ENCODE measurements at regions not wholly inside any gene's neighbourhood (a gene's known extent, or its start where the extent isn't known, plus 50 kb on each side); places are given as distances from the start of the nearest gene placed in this dataset.
A peak's percentile ranks its signal among the peaks of the same experiment; 100 is the strongest.

- DNase-seq (ENCODE audit: low spot score) = no peak
Measured at GRCh38 chr20:12815231-12815768, 193.5 kb upstream of the SPTLC3 start.

GRCh38 chr20:12815778-12816408 lies 192.9 kb upstream of the SPTLC3 start:
- Histone ChIP-seq H3K79me2 (no peaks in the 10 kb centered on the region), H2AFZ (no peak overlapping the region), H3K4me1 (ENCODE audit: insufficient read depth) (peaks cover 7% of the 10 kb centered on the region), H3K9me3 (ENCODE audit: low read depth) (no peaks in the 10 kb centered on the region), H3K4me3 (no peak overlapping the region), H3K27me3 (no peaks in the 10 kb centered on the region), H3K27ac (no peak overlapping the region), H3K36me3 (replicated peaks; ENCODE audit: insufficient read depth, low read depth) (no peaks in the 10 kb centered on the region), H4K20me1 (ENCODE audit: insufficient read depth, poor library complexity, severe bottlenecking) (no peaks in the 10 kb centered on the region), H3K4me2 (no peak overlapping the region), H3K9me2 (replicated peaks; ENCODE audit: insufficient read depth) (no peaks in the 10 kb centered on the region)
- no peak for DNase-seq (ENCODE audit: low spot score)
- TF ChIP-seq EZH2phosphoT487 (IDR thresholded peaks at IDR 0.05; ENCODE audit: low read depth, severe bottlenecking, unreplicated experiment) = no peak
- no peak for TF ChIP-seq CTCF (IDR thresholded peaks at IDR 0.05; ENCODE audit: poor library complexity)
- no peak for TF ChIP-seq EZH2 (IDR thresholded peaks at IDR 0.05; ENCODE audit: borderline replicate concordance)
- WGBS (ENCODE audit: low lambda C conversion rate, missing lambda C conversion rate) = 82% methylated on average over 3 of the region's 3 CpGs

More at GRCh38 chr20:12815231-12815768, 193.5 kb upstream of the SPTLC3 start:
- peaks cover 7% of the 10 kb centered on the region for H3K4me1 ChIP-seq (ENCODE audit: insufficient read depth)
- no peak overlapping the region for H3K27ac ChIP-seq
- H4K20me1 ChIP-seq (ENCODE audit: insufficient read depth, poor library complexity, severe bottlenecking) = no peaks in the 10 kb centered on the region
- H3K79me2 ChIP-seq = no peaks in the 10 kb centered on the region
- H3K9me2 ChIP-seq (replicated peaks; ENCODE audit: insufficient read depth) = no peaks in the 10 kb centered on the region
- 58% methylated on average over 2 of the region's 2 CpGs for WGBS (ENCODE audit: low lambda C conversion rate, missing lambda C conversion rate)
- peak overlapping the region; percentile 1 for H3K4me2 ChIP-seq
- no peaks in the 10 kb centered on the region for H3K36me3 ChIP-seq (replicated peaks; ENCODE audit: insufficient read depth, low read depth)
- no peak for TF ChIP-seq EZH2phosphoT487 (IDR thresholded peaks at IDR 0.05; ENCODE audit: low read depth, severe bottlenecking, unreplicated experiment)
- no peak for TF ChIP-seq CTCF (IDR thresholded peaks at IDR 0.05; ENCODE audit: poor library complexity)
- no peak for TF ChIP-seq EZH2 (IDR thresholded peaks at IDR 0.05; ENCODE audit: borderline replicate concordance)
- no peaks in the 10 kb centered on the region for H3K9me3 ChIP-seq (ENCODE audit: low read depth)
- no peak overlapping the region for H2AFZ ChIP-seq
- no peaks in the 10 kb centered on the region for H3K27me3 ChIP-seq
- H3K4me3 ChIP-seq = no peak overlapping the region

DNA sequence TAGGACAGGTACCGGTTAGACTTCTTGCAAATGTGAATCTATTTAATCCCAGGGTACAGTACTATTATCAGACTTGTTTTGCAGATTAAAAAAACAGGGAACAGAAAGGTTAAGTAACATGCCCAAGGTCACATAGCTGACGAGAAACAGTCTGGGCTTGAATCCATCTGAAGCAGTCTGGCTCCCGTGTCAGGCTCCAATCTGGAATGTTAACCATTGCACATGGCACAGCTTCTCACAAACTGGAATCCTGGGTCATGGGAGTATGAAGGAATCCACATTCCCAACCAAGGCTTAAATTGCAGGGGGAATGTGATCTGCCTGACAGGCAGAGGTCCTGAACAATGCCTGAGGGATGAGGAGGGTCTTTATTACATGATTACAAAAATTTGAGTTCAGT lies 187.5 kb upstream of the SPTLC3 start:
- no peak overlapping the region for H3K4me2 ChIP-seq
- H3K9me3 ChIP-seq (ENCODE audit: low read depth) = no peaks in the 10 kb centered on the region
- H3K27ac ChIP-seq = no peak overlapping the region
- no peaks in the 10 kb centered on the region for H3K79me2 ChIP-seq
- DNase-seq (ENCODE audit: low spot score) = no peak
- no peaks in the 10 kb centered on the region for H3K27me3 ChIP-seq
- H3K4me3 ChIP-seq = no peak overlapping the region
- WGBS (ENCODE audit: low lambda C conversion rate, missing lambda C conversion rate) = 54% methylated on average over 3 of the region's 3 CpGs
- TF ChIP-seq EZH2phosphoT487 (IDR thresholded peaks at IDR 0.05; ENCODE audit: low read depth, severe bottlenecking, unreplicated experiment) (no peak), EZH2 (IDR thresholded peaks at IDR 0.05; ENCODE audit: borderline replicate concordance) (no peak), CTCF (IDR thresholded peaks at IDR 0.05; ENCODE audit: poor library complexity) (no peak)
- no peaks in the 10 kb centered on the region for H4K20me1 ChIP-seq (ENCODE audit: insufficient read depth, poor library complexity, severe bottlenecking)
- H3K9me2 ChIP-seq (replicated peaks; ENCODE audit: insufficient read depth) = no peaks in the 10 kb centered on the region
- H3K36me3 ChIP-seq (replicated peaks; ENCODE audit: insufficient read depth, low read depth) = no peaks in the 10 kb centered on the region
- H3K4me1 ChIP-seq (ENCODE audit: insufficient read depth) = peaks cover 13% of the 10 kb centered on the region
- no peak overlapping the region for H2AFZ ChIP-seq

Measured in hepatocyte (in vitro differentiated cells).